ENCODE measurements at regions not wholly inside any gene's neighbourhood (a gene's known extent, or its start where the extent isn't known, plus 50 kb on each side); places are given as distances from the start of the nearest gene placed in this dataset.

DNA sequence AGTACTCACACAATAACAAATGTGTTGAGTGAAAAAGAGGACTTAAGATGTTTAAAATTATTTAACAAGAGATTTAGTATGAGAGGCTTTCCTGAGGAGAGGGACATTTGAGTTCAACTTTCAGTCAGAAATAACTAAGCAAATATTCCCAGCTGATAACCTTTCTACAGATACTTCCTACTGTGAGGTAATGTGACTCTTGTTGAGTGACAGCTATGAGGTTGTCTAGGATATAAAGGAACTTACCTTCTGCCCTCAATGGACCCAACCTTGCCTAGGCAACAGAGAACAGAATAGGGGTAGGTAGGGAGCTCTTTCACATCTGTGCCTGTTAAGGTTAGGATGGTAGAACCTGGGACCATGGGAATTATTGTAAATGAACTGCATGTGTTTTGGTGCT lies 54.7 kb downstream of the GLUD2 start:
- DNase-seq, result no peak

DNA sequence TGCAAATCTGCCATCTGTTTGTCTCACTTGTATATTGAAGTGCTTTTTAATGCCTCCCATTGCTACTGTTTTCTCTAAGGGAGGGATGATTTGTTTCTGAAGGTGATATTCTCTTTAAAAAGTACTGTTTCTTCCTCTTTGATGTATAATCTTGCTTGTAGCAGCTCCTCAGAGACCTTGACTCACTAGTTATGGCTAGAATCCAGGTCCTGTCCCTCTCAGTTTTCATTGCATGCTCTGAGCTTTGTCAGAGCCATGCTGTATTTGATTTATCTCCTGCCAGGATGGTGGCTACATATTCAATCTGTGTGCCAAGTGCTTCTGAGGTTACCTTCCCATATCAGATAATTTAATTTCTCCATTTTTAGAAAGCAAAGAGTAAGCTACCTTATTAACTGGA lies 56.0 kb downstream of the GLUD2 start:
- DNase-seq, result no peak

GRCh38 chrX:121106484-121107235 lies 59.2 kb downstream of the GLUD2 start:
- no peak for DNase-seq

DNA sequence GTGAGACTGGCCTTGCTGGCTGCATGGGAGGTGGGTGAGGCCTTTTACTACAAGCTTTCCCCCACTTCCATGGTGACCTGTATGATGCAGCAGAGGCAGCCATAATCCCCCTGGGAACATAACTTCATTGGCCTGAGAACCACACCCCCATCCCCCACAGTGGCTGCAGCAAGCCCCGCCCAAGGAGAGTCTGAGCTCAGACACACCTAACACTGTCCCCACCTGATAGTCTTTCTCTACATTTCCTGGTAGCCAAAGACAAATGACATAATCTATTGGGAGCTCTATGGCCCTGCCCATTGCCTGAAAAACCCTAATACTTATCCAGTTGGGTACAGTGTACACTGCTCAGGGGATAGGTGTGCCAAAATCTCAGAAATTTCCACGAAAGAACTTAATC lies 62.6 kb downstream of the GLUD2 start:
- DNase-seq, result no peak

DNA sequence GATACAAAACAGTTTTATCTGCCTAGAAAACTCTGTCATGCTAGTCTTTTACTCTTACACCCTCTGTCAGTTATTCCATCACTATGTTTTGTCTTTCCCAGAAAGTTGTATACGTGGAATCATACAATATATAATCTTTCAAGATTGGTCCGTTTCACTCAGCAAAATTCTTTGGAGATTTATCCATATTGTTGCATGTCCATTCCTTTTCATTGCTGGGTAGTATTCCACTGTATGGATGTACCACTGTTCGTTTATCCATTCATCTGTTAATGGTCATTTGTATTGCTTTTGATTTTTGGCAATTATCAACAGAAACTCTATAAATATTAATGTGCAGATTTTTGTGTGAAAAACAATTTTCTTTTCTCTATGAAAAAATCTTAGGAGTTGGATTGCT lies 63.1 kb downstream of the GLUD2 start:
- no peak for DNase-seq

DNA sequence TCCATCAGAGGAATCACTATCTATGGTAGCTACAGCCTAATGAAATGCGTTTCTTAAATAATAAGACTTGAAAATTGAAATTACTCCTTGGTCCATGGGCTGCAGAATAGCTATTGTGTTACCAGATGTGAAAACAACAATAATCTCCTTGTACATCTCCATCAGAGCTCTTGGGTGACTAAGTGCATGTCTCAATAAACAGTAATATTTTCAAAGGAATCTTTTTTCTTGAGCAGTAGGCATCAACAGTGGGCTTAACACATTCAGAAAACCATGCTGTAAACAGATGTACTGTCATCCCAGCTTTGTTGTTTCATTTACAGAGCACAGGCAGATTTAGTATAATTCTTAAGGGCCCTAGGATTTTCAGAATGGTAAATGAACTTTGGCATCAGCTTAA lies 67.3 kb downstream of the GLUD2 start:
- no peak for DNase-seq

DNA sequence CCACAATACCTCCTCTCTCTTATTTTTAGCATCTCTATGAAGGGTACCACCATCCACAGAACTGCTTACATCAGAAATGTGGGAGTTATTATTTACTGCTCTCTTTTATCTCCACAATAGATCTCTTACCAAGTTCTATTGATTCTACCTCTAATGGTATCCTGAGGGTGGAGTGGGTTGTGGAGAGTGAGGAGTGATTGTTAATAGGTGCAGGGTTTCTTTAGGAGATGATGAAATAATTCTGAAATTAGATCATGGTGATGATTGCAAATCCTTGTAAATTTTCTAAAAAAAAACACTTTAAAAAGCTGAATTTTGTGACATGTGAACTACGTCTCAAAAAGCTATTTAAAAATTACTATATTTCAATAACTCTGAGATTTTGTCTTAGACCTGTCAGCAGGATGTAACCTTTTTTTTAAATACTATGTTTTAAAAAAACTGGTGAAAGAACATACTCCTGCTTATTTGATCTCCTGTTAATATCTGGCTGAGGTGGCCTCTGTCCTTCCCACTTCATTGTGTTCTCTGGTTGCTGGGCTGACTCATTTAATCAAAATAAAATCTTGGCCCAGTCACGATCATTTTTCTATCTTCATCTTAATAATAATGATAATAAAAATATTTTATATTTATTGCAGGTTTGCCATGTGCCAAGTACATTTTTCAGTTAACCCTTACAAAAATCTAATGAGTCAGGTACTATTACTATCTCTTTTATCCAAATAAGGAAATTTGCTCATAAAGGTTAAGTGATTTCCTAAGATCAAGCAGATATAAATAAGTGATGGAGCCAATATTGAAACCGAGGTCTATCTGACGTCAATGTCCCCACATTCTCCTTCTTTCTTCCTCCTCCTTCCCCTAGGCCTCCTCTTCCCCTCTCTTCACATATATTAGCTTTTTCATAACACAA lies 73.5 kb downstream of the GLUD2 start:
- no peak for DNase-seq

- DNase-seq, result no peak
These were observed 74.9 kb downstream of the GLUD2 start for GRCh38 chrX:121122332-121122731.

- no peak for DNase-seq
These were observed 81.8 kb downstream of the GLUD2 start for GRCh38 chrX:121128925-121129877.

- no peak for DNase-seq
These were observed 85.3 kb downstream of the GLUD2 start for GRCh38 chrX:121132675-121133074.

- no peak for DNase-seq
These were observed 88.2 kb downstream of the GLUD2 start for GRCh38 chrX:121135488-121136207.

- no peak for DNase-seq
These were observed 98.7 kb downstream of the GLUD2 start for GRCh38 chrX:121146059-121146628.

DNA sequence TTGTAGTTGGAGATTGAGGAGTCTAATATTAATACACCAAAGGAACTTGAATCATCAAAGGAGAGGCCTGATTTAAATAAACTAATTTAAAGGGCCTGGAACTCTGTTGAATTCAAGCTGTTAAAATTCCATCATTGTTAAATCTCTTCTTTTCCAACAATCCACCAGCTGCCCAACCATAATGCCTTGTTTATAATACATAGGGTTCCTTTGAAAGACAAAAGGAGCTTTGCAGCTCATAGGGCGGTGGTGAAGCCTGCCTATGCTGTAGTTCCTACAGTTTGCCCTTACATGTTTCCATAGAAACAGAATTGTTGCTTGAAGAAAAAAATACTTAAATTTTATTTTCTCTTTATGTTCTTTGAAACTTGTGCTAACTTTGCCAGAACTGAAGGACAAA lies 102.8 kb downstream of the GLUD2 start:
- no peak for DNase-seq

GRCh38 chrX:121151293-121151692 lies 103.9 kb downstream of the GLUD2 start:
- no peak for DNase-seq

DNA sequence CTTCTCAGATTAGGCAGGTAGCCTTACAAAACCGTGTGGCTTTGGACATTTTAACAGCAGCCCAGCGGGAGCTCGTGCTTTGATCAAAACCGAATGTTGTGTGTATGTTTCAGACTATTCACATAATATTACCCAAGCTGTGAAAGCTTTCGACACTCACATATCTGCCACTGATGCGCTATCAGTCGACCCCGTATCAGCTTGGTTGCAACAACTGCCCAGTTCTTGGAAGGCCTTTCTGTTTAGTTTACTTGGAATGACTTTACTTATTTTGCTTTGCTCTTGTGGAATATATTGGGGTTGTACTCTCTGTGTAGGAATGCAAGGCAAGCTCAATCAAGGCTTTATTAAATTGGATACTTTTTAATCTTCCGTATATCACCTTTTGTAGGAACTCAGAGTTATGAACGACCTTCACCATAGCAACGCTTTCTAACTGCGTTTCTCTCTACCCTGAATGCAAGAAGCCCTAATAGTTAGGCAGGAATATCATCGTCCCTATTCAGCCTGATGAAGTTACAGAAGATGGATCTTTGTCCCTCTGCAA lies 107.5 kb downstream of the GLUD2 start:
- DNase-seq, result no peak

DNA sequence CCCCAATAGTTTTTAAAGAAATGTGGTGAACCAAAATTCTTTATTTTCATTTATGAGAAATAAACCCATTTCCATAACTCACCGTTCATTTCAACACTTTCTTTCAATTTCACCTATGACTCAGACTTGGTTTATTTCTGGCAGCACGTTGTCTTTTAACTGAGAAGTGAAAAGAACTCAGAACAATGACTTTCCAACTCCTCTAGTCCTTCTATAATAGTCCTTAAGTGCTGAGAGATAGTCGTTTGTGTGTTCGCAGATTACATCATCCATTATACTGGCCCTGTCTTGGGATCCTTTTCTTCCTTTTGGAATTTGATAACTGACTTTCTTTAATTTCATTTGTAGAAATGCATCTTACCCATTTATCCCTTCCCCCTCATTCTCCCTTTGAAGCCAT lies 113.6 kb downstream of the GLUD2 start:
- DNase-seq, result no peak

DNA sequence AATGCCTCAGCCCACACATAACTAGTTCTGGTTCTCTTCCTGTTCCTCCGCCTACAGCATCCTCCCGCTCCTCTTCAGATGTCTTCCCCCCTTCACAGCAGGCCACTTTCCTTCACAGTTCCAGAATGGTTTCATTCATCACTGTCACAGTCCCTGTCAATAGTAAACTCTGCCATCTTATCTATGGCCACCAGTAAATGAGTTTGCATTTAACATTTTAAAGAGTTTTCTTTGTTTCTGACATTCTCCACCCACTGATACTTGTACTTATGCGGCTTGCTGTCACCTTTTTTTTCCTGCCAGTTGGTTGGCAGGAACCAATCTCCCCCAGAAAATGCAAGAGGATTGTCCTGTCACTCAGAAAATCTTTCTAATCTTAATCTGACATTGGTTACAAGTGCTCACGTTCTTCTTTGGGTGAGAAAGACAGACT lies 114.1 kb downstream of the GLUD2 start:
- peak; percentile 38 for DNase-seq

DNA sequence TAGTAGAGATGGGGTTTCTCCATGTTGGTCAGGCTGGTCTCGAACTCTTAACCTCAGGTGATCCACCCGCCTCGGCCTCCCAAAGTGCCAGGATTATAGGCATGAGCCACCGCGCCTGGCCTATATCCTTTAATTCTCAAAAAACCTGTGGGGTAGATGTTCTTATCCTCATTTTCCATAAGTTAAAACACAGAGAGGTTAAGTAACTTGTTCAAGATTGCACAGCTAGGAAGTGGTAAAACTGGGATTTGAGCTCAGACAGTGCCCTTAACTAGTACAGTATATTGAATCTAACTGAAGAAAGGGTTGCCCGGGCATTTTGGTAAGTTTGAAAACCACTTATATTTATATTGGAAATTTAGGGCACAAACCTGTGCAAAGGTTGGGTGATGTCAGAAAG lies 116.0 kb downstream of the GLUD2 start:
- no peak for DNase-seq

- DNase-seq, result no peak
These were observed 118.5 kb downstream of the GLUD2 start for GRCh38 chrX:121165930-121166359.

DNA sequence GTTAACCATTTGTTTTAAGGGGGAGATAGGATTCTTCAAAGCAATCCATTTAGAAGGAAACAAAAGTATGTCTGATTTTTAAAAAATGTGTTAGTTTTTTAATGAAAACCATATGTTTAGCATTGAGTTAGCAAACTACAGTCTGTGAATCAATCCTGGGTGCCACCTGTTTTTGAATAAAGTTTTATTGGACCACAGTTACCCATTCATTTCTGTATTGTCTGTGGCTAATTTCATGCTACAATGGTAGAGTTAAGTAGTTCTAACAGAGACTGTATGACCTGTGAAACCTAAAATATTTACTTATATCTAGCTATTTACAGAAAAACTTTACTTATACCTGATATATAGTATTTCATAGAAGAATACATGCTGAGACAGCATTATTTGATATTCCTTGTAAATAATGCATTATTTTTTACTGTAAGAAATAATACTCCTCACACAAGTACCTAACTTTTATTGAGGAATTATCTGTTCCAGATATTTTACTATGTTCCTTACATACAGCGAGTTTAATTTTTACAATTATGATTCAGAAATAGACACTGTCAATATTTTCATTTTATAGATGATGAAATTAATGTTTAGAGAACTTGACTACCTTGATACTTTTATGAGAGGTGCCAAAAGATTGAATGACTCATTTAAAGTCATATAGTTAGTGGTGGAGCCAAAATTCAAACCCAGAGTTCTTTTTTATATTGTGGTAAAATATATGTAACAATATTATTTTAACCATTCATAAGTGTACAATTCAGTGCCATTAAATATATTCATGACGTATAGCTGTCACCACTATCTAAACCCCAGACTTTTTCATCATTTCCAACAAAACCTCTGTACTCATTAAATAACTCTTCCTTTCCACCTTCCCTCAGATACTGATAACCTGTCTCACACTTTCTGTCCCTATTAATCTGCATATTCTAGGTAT lies 122.0 kb downstream of the GLUD2 start:
- DNase-seq, result no peak

All from activated naive CD4-positive, alpha-beta T cell treated with anti-CD3 and anti-CD28 coated beads, Interleukin-2, amount 50 U/mL, for 16 hours (primary cell).